GM12892 (cell line): ENCODE measurements at regions not wholly inside any gene's neighbourhood (a gene's known extent, or its start where the extent isn't known, plus 50 kb on each side); places are given as distances from the start of the nearest gene placed in this dataset.

Experiments used
- POLR2A ChIP-seq: IDR thresholded peaks from 2 replicates; pipeline ENCODE4 v1.6.1; 2011; ENCODE audit warnings: low read depth, low read length, control low read depth
- TAF1 ChIP-seq: IDR thresholded peaks from 2 replicates; pipeline ENCODE4 v1.6.1; 2011; ENCODE audit warnings: low read depth, mild to moderate bottlenecking, control low read depth, low read length, borderline replicate concordance

GRCh38 chr10:121332353-121332752, 265.9 kb downstream of the FGFR2 start:
- TF ChIP-seq POLR2A (no peak), TAF1 (no peak)
